Epithelial cell of esophagus (primary cell): ENCODE measurements at regions not wholly inside any gene's neighbourhood (a gene's known extent, or its start where the extent isn't known, plus 50 kb on each side); places are given as distances from the start of the nearest gene placed in this dataset.
A peak's percentile ranks its signal among the peaks of the same experiment; 100 is the strongest.

Experiments
- DNase-seq: peaks from one replicate; pipeline ENCODE4 v3.0.0; 2010; ENCODE audit warnings: low read depth
- H3K4me3 ChIP-seq: 2 replicates; pipeline ENCODE4 v1.5.1; 2011; ENCODE audit warnings: mild to moderate bottlenecking, low read length, control low read depth
- TF ChIP-seq, protein P1 (sequence below): IDR thresholded peaks from 2 replicates; pipeline ENCODE4 v1.5.1; 2011; ENCODE audit warnings: low read depth, mild to moderate bottlenecking, low read length, control low read depth, inconsistent platforms; ENCODE audit not compliant: insufficient read depth; ENCODE audit errors: missing control alignments

GRCh38 chr9:21556581-21557427 is 74.7 kb upstream of the IFNE start:
- TF ChIP-seq, protein P1, sequence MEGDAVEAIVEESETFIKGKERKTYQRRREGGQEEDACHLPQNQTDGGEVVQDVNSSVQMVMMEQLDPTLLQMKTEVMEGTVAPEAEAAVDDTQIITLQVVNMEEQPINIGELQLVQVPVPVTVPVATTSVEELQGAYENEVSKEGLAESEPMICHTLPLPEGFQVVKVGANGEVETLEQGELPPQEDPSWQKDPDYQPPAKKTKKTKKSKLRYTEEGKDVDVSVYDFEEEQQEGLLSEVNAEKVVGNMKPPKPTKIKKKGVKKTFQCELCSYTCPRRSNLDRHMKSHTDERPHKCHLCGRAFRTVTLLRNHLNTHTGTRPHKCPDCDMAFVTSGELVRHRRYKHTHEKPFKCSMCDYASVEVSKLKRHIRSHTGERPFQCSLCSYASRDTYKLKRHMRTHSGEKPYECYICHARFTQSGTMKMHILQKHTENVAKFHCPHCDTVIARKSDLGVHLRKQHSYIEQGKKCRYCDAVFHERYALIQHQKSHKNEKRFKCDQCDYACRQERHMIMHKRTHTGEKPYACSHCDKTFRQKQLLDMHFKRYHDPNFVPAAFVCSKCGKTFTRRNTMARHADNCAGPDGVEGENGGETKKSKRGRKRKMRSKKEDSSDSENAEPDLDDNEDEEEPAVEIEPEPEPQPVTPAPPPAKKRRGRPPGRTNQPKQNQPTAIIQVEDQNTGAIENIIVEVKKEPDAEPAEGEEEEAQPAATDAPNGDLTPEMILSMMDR = no peak
- no peak for DNase-seq
- H3K4me3 ChIP-seq = peak overlapping the region; percentile 89

- no peak for DNase-seq
- TF ChIP-seq, protein P1 = no peak
- peak overlapping the region; percentile 89 for H3K4me3 ChIP-seq
Observed at GRCh38 chr9:21557428-21557768, 75.3 kb upstream of the IFNE start.

DNA sequence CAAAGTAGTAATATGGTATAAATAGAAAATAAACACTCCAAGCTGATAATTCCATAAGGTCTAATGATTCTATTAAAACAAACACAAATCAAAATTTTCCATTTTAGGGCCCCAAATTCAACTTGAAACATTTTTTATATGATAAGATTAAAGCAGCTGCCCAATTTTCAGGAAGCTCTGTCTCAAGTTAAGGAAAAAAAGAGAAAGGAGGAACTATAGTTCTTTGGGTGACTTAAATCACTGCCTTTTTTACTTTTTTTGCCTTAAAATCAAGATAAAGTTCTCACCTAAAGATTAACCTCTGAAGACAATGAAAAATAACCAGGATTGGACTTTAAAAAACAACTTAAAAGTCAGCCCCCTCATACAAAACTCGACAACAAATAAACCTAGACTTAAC is 76.0 kb upstream of the IFNE start:
- TF ChIP-seq, protein P1 = no peak
- H3K4me3 ChIP-seq = peak overlapping the region; percentile 89
- DNase-seq = no peak

DNA sequence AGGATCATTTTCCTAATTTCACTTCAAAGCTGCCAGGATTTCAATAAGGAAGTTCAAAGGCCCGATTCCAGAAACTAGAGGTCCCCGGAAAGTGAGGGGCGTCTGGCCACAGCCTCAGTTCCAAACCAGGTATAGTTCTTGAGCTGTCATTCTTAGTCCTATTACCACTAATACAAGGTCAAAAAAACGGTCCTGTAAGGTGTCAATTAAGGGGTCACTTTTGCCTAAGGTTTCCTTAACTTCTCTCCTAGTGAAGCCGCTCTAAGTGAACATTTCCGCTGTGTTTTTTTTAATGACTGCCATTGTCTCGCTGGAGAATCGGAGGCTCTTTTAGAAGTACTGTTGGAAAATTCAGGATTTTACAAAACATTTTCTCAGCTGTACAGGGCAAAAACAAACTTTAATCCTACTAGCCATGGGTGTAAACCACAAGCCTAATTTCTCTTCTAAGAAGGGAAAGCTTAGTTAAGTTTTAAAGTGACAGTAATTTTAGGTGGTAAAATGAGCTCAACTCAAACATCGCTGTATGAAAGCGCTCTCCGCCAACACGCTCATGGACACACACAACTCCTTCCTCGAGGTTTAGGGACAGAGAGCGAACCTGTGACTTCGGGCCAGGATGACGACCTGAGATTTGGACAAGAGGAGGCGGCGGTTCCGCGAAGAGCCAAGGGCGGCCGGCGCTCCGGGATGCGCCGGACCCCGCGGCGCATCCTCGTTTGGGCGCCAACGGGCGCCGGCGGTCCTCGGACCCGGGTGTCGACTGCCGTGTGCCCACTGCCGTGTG is 76.7 kb upstream of the IFNE start:
- DNase-seq = peak; percentile 39
- TF ChIP-seq, protein P1 = no peak
- peak overlapping the region; percentile 89 for H3K4me3 ChIP-seq

- peak; percentile 84 for DNase-seq
- peak overlapping the region; percentile 89 for H3K4me3 ChIP-seq
- TF ChIP-seq, protein P1 = no peak
Observed at GRCh38 chr9:21559402-21560280, 77.5 kb upstream of the IFNE start.

- peak overlapping the region; percentile 89 for H3K4me3 ChIP-seq
- DNase-seq = no peak
- TF ChIP-seq, protein P1 = no peak
Observed at GRCh38 chr9:21560281-21560745, 78.2 kb upstream of the IFNE start.
